ENCODE measurements at regions not wholly inside any gene's neighbourhood (a gene's known extent, or its start where the extent isn't known, plus 50 kb on each side); places are given as distances from the start of the nearest gene placed in this dataset.

GRCh38 chr3:164577667-164578210 lies 500.6 kb downstream of the SI start:
- DNase-seq (ENCODE audit: low read depth, low spot score), result no peak

GRCh38 chr3:164572436-164572835 lies 505.9 kb downstream of the SI start:
- DNase-seq (ENCODE audit: low read depth, low spot score), result no peak

GRCh38 chr3:164550857-164551256 lies 527.4 kb downstream of the SI start:
- DNase-seq (ENCODE audit: low read depth, low spot score), result peak; percentile 5

GRCh38 chr3:164539215-164539614 lies 539.1 kb downstream of the SI start:
- no peak for DNase-seq (ENCODE audit: low read depth, low spot score)

- DNase-seq (ENCODE audit: low read depth, low spot score), result no peak
Observed at GRCh38 chr3:164537485-164537884, 540.8 kb downstream of the SI start.

- no peak for DNase-seq (ENCODE audit: low read depth, low spot score)
Observed at GRCh38 chr3:164533275-164533674, 545.0 kb downstream of the SI start.

- no peak for DNase-seq (ENCODE audit: low read depth, low spot score)
Observed at GRCh38 chr3:164526250-164526649, 552.0 kb downstream of the SI start.

- DNase-seq (ENCODE audit: low read depth, low spot score), result no peak
Observed at GRCh38 chr3:164524201-164524600, 554.1 kb downstream of the SI start.

- DNase-seq (ENCODE audit: low read depth, low spot score), result no peak
Observed at GRCh38 chr3:164522073-164522763, 556.1 kb downstream of the SI start.

GRCh38 chr3:164521644-164522043 lies 556.7 kb downstream of the SI start:
- no peak for DNase-seq (ENCODE audit: low read depth, low spot score)

- DNase-seq (ENCODE audit: low read depth, low spot score), result no peak
Observed at GRCh38 chr3:164521139-164521538, 557.2 kb downstream of the SI start.

- DNase-seq (ENCODE audit: low read depth, low spot score), result no peak
Observed at GRCh38 chr3:164515256-164515655, 563.0 kb downstream of the SI start.

GRCh38 chr3:164514576-164514975 lies 563.7 kb downstream of the SI start:
- no peak for DNase-seq (ENCODE audit: low read depth, low spot score)

- no peak for DNase-seq (ENCODE audit: low read depth, low spot score)
Observed at GRCh38 chr3:164507886-164508285, 570.4 kb downstream of the SI start.

GRCh38 chr3:164498917-164499316 lies 579.4 kb downstream of the SI start:
- no peak for DNase-seq (ENCODE audit: low read depth, low spot score)

- DNase-seq (ENCODE audit: low read depth, low spot score), result no peak
Observed at GRCh38 chr3:164488893-164489292, 589.4 kb downstream of the SI start.

GRCh38 chr3:164486150-164486549 lies 592.1 kb downstream of the SI start:
- no peak for DNase-seq (ENCODE audit: low read depth, low spot score)

- no peak for DNase-seq (ENCODE audit: low read depth, low spot score)
Observed at GRCh38 chr3:164479978-164480377, 598.3 kb downstream of the SI start.

GRCh38 chr3:164479406-164479805 lies 598.9 kb downstream of the SI start:
- no peak for DNase-seq (ENCODE audit: low read depth, low spot score)

- no peak for DNase-seq (ENCODE audit: low read depth, low spot score)
Observed at GRCh38 chr3:164478323-164478722, 600.0 kb downstream of the SI start.

GRCh38 chr3:164477403-164477802 lies 600.9 kb downstream of the SI start:
- no peak for DNase-seq (ENCODE audit: low read depth, low spot score)

GRCh38 chr3:164476631-164477030 lies 601.7 kb downstream of the SI start:
- DNase-seq (ENCODE audit: low read depth, low spot score), result no peak

GRCh38 chr3:164470471-164470870 lies 607.8 kb downstream of the SI start:
- DNase-seq (ENCODE audit: low read depth, low spot score), result no peak

GRCh38 chr3:164468055-164468454 lies 610.2 kb downstream of the SI start:
- DNase-seq (ENCODE audit: low read depth, low spot score), result no peak
